OCI-LY1 (cell line): ENCODE measurements at regions not wholly inside any gene's neighbourhood (a gene's known extent, or its start where the extent isn't known, plus 50 kb on each side); places are given as distances from the start of the nearest gene placed in this dataset.

Experiments used
- H2AFZ ChIP-seq: fragments of 200-600 bp; sonication (generic), shearing (Covaris generic); 2 replicates; pipeline ENCODE4 v1.6.0; 2014; ENCODE audit warnings: antibody characterized with exemption, mild to moderate bottlenecking, low read length
- H3F3A ChIP-seq: fragments of 200-600 bp; sonication (generic), shearing (Covaris generic); 2 replicates; pipeline ENCODE4 v1.6.0; 2014; ENCODE audit warnings: mild to moderate bottlenecking, antibody characterized with exemption, low read length, moderate library complexity; ENCODE audit not compliant: insufficient read depth
- H3K27ac ChIP-seq: fragments of 200-600 bp; sonication (generic); 2 replicates; pipeline ENCODE4 v1.5.1; 2014; ENCODE audit warnings: low read length, mixed run types, mild to moderate bottlenecking, low read depth; ENCODE audit not compliant: poor library complexity, severe bottlenecking
- H3K27me3 ChIP-seq: fragments of 200-600 bp; sonication (generic); 2 replicates; pipeline ENCODE4 v1.6.0; 2014; ENCODE audit warnings: antibody characterized with exemption, mild to moderate bottlenecking, low read length, moderate library complexity; ENCODE audit not compliant: insufficient read depth
- H3K36me3 ChIP-seq: fragments of 200-600 bp; sonication (generic); 2 replicates; pipeline ENCODE4 v1.6.1; 2014; ENCODE audit warnings: mild to moderate bottlenecking, antibody characterized with exemption, low read length, moderate library complexity, mixed read lengths; ENCODE audit not compliant: insufficient read depth
- H3K4me1 ChIP-seq: fragments of 200-600 bp; sonication (generic); 2 replicates; pipeline ENCODE4 v1.5.1; 2014; ENCODE audit warnings: mild to moderate bottlenecking, low read length, moderate library complexity; ENCODE audit not compliant: insufficient read depth, severe bottlenecking
- H3K4me2 ChIP-seq: fragments of 200-600 bp; sonication (generic), shearing (Covaris generic); 2 replicates; pipeline ENCODE4 v1.6.1; 2014; ENCODE audit warnings: low read length
- H3K4me3 ChIP-seq: fragments of 200-600 bp; sonication (generic); 2 replicates; pipeline ENCODE4 v1.5.1; 2014; ENCODE audit warnings: low read length, low read depth, mild to moderate bottlenecking, mixed read lengths; ENCODE audit not compliant: poor library complexity, severe bottlenecking
- H3K79me2 ChIP-seq: fragments of 200-600 bp; shearing (Covaris generic); 2 replicates; pipeline ENCODE4 v1.6.1; 2016; ENCODE audit warnings: mixed run types, low read length, mixed read lengths; ENCODE audit not compliant: insufficient read depth
- H3K9ac ChIP-seq: fragments of 200-600 bp; sonication (generic), shearing (Covaris generic); 2 replicates; pipeline ENCODE4 v1.6.1; 2014; ENCODE audit warnings: mild to moderate bottlenecking, low read length, mixed read lengths
- H3K9me2 ChIP-seq: fragments of 200-600 bp; sonication (generic), shearing (Covaris generic); 2 replicates; pipeline ENCODE4 v1.6.1; 2014; ENCODE audit warnings: low read depth, mild to moderate bottlenecking, low read length, mixed read lengths
- H3K9me3 ChIP-seq: fragments of 200-600 bp; shearing (Covaris generic); 2 replicates; pipeline ENCODE4 v1.6.1; 2014; ENCODE audit warnings: low read length, mixed read lengths
- H4K20me1 ChIP-seq: fragments of 200-600 bp; sonication (generic), shearing (Covaris generic); 2 replicates; pipeline ENCODE4 v1.6.0; 2016; ENCODE audit warnings: mild to moderate bottlenecking, low read length; ENCODE audit not compliant: insufficient read depth
- CTCF ChIP-seq: fragments of 200-600 bp; sonication (generic), shearing (Covaris generic); IDR thresholded peaks from 2 replicates; pipeline ENCODE4 v1.5.1; 2017; ENCODE audit warnings: mild to moderate bottlenecking, antibody characterized with exemption, low read length, moderate library complexity, mixed read lengths
- EZH2 ChIP-seq: fragments of 200-600 bp; sonication (generic), shearing (Covaris generic); IDR thresholded peaks from 2 replicates; pipeline ENCODE4 v1.8.0; 2017; ENCODE audit warnings: borderline replicate concordance, mixed run types, mild to moderate bottlenecking, antibody characterized with exemption, low read length, moderate library complexity, mixed read lengths

DNA sequence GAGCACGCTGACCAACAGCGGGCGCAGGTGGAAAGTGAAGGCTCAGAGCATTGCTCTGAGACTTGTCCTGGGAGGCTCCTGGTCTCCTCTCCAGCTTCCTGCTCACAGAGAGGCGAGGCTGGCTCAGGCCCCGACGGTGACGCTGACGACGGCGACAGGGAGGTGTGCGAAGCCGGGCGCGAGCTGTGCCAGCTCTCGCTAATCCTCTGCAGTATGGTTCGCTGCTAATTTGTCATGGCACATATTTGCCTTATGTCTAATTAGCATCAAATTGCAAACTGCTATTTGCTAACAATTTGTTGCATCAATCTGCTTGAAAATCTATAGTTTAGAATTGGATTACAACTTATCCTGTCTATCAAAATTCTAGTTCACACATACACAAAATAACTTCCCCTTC is 469.8 kb upstream of the ZNF507 start:
- no peak overlapping the region for H3K4me2 ChIP-seq
- H3K4me3 ChIP-seq = no peak overlapping the region
- TF ChIP-seq EZH2 (no peak), CTCF (no peak)
- H3K27ac ChIP-seq = no peak overlapping the region
- H2AFZ ChIP-seq = no peak overlapping the region
- no peaks in the 10 kb centered on the region for H3K9me3 ChIP-seq
- no peaks in the 10 kb centered on the region for H3K4me1 ChIP-seq
- H3K9me2 ChIP-seq = no peaks in the 10 kb centered on the region
- no peaks in the 10 kb centered on the region for H3F3A ChIP-seq
- H3K27me3 ChIP-seq = no peaks in the 10 kb centered on the region
- no peaks in the 10 kb centered on the region for H3K36me3 ChIP-seq
- no peaks in the 10 kb centered on the region for H4K20me1 ChIP-seq
- H3K79me2 ChIP-seq = no peaks in the 10 kb centered on the region
- H3K9ac ChIP-seq = no peak overlapping the region

DNA sequence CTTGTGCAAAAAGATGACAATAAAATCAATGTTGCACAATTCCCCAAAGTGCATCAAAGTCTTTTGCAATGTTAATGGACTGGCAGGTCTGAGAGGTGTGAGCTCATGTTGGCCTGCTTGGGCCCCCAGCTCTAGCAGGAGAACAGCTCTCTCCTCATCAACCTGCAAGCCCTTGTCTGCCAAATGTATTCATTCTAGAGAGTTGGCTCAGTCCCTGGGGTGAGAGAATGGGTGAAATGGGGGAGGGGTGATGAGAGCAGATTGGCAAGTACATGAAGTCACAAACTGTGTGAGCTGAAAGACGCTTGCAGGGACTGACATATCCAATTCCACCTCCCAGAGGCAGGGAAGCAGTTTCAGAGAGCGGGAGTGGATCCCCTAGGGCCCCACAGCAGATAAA is 465.1 kb upstream of the ZNF507 start:
- Histone ChIP-seq H3K9ac (no peak overlapping the region), H2AFZ (no peak overlapping the region), H3K36me3 (no peaks in the 10 kb centered on the region), H3K4me3 (no peak overlapping the region), H3K4me2 (no peak overlapping the region), H3K79me2 (no peaks in the 10 kb centered on the region), H3K4me1 (no peaks in the 10 kb centered on the region), H3F3A (no peaks in the 10 kb centered on the region), H3K9me2 (no peaks in the 10 kb centered on the region), H3K27ac (no peak overlapping the region), H3K27me3 (no peaks in the 10 kb centered on the region), H3K9me3 (no peaks in the 10 kb centered on the region), H4K20me1 (no peaks in the 10 kb centered on the region)
- TF ChIP-seq EZH2 (no peak), CTCF (no peak)

DNA sequence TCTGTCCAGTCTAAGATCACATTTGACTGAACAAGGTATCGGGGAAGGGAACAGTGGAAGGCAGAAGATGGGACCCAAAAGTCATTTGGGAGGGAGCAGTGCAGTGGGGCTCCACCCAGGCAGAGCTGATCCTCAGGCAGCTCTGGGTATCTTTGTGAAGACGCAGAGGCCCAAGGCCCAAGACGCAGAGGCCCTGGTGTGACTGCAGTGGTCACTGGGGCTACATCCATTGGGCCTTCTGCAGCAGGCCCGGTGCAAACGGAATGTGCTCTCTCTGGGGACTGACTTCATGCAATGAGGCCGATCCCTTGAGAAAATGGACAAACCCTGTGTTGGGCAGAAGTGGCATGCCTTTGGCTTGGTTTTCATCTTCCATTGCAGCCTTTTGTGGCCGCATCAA is 463.4 kb upstream of the ZNF507 start:
- Histone ChIP-seq H3K36me3 (no peaks in the 10 kb centered on the region), H3K4me2 (no peak overlapping the region), H3K9me2 (no peaks in the 10 kb centered on the region), H4K20me1 (no peaks in the 10 kb centered on the region), H3K79me2 (no peaks in the 10 kb centered on the region), H2AFZ (no peak overlapping the region), H3K9me3 (no peaks in the 10 kb centered on the region), H3K4me3 (no peak overlapping the region), H3K27ac (no peak overlapping the region), H3F3A (no peaks in the 10 kb centered on the region), H3K27me3 (no peaks in the 10 kb centered on the region), H3K4me1 (no peaks in the 10 kb centered on the region), H3K9ac (no peak overlapping the region)
- TF ChIP-seq CTCF = no peak
- TF ChIP-seq EZH2 = no peak
